ENCODE measurements at regions not wholly inside any gene's neighbourhood (a gene's known extent, or its start where the extent isn't known, plus 50 kb on each side); places are given as distances from the start of the nearest gene placed in this dataset.

- intact Hi-C loops (cut with micrococcal nuclease) (loop anchor here (5.0 kb wide), 1 partner anchor 77 kb away; no protein-coding TSS in a partner anchor), in situ Hi-C loops (cut with MboI) (no loop called here)
- Histone ChIP-seq H3K9me1 (ENCODE audit: control insufficient read depth, insufficient read depth, low read length) (no peaks in the 10 kb centered on the region), H3K4me2 (ENCODE audit: insufficient read depth, low read length) (no peak overlapping the region), H3K4me1 (replicated peaks in 1 of 2; ENCODE audit: control insufficient read depth in 2 of 2, insufficient read depth in 2 of 2, low read length in 2 of 2) (no peaks in the 10 kb centered on the region), H3K79me2 (ENCODE audit: control insufficient read depth, insufficient read depth, low read length) (no peaks in the 10 kb centered on the region), H3K4me3 (no peak overlapping the region), H3K9ac (ENCODE audit: insufficient read depth in 1 of 2, low read depth in 2 of 2, low read length in 2 of 2) (no peak overlapping the region), H3K9me3 (replicated peaks; ENCODE audit: control insufficient read depth, insufficient read depth, low read depth, low read length) (no peaks in the 10 kb centered on the region), H3K27ac (ENCODE audit: extremely low read depth, low read depth, low read length) (no peak overlapping the region), H2AFZ (ENCODE audit: low read depth, low read length) (no peak overlapping the region), H3K27me3 (ENCODE audit: control insufficient read depth in 2 of 2, insufficient read depth in 2 of 2, low read length in 2 of 2) (no peaks in the 10 kb centered on the region), H4K20me1 (replicated peaks; ENCODE audit: control insufficient read depth, insufficient read depth, low read length) (no peaks in the 10 kb centered on the region), H3K36me3 (ENCODE audit: control insufficient read depth, insufficient read depth, low read length) (no peaks in the 10 kb centered on the region)
- FAIRE-seq (no peak), DNase-seq (ENCODE audit: extremely low read depth in 1 of 4, low spot score in 3 of 4) (no peak), ATAC-seq (no peak)
- BruUV-seq (replicated peaks), result no TSS peak
- POLR2A ChIA-PET, result interaction anchor here (1.2 kb wide), 1 partner anchor 21 kb away, joined by 3 read pairs; no protein-coding TSS in a partner anchor
- WGBS (ENCODE audit: insufficient coverage, low coverage, missing lambda C conversion rate), result 9% methylated on average over 3 of the region's 3 CpGs
- CTCF ChIA-PET (ENCODE audit: low intra/inter-chr PET ratio), result no interaction called here
- TF ChIP-seq RBM39 (optimal IDR thresholded peaks at IDR 0.05; ENCODE audit: low read depth, low read length) (no peak), CTCF (IDR thresholded peaks at IDR 0.05 in 2 of 3, conservative IDR thresholded peaks at IDR 0.05 in 1 of 3; ENCODE audit: insufficient read depth in 2 of 3, low read depth in 1 of 3, low read length in 3 of 3) (no peak), PBX2 (CRISPR knock-in tag; IDR thresholded peaks at IDR 0.05; ENCODE audit: low read depth) (no peak), PBX2 (tag; conservative IDR thresholded peaks at IDR 0.05; ENCODE audit: low read depth) (no peak), KLF13 (tag; IDR thresholded peaks at IDR 0.05; ENCODE audit: borderline replicate concordance, low read depth) (no peak), RNF2 (IDR thresholded peaks at IDR 0.05) (no peak), POLR2AphosphoS2 (IDR thresholded peaks at IDR 0.05; ENCODE audit: low read length) (no peak), ZC3H8 (IDR thresholded peaks at IDR 0.05) (no peak), RBM17 (IDR thresholded peaks at IDR 0.05; ENCODE audit: borderline replicate concordance, low read depth, low read length) (no peak), KLF6 (CRISPR knock-in tag; IDR thresholded peaks at IDR 0.05; ENCODE audit: borderline replicate concordance) (no peak), ZNF766 (CRISPR knock-in tag; conservative IDR thresholded peaks at IDR 0.05) (no peak), CLOCK (CRISPR knock-in tag; IDR thresholded peaks at IDR 0.05; ENCODE audit: borderline replicate concordance) (no peak), SPI1 (IDR thresholded peaks at IDR 0.05; ENCODE audit: borderline replicate concordance, low read depth, low read length) (no peak)
Measured at GRCh38 chr9:72465593-72465984, 55.8 kb upstream of the TMC1 start.

Data from K562 (cell line).